ENCODE measurements at regions not wholly inside any gene's neighbourhood (a gene's known extent, or its start where the extent isn't known, plus 50 kb on each side); places are given as distances from the start of the nearest gene placed in this dataset.

GRCh38 chr13:32951580-32951979 is 64.6 kb upstream of the KL start:
- intact Hi-C loops (cut with DNase I), result no loop called here
- no peak overlapping the region for H3K27ac ChIP-seq (replicated peaks in 1 of 4)
- H3K27me3 ChIP-seq, result no peaks in the 10 kb centered on the region
- H3K36me3 ChIP-seq, result no peaks in the 10 kb centered on the region
- TF ChIP-seq POLR2AphosphoS5 (IDR thresholded peaks at IDR 0.05), result no peak
- no peak for TF ChIP-seq POLR2A (IDR thresholded peaks at IDR 0.05; ENCODE audit: low read depth)
- no peak for TF ChIP-seq EP300 (IDR thresholded peaks at IDR 0.05)
- no peak for TF ChIP-seq CTCF (IDR thresholded peaks at IDR 0.05)
- H3K4me3 ChIP-seq, result no peak overlapping the region
- 94% methylated on average over 1 of the region's 1 CpG for WGBS
- no peaks in the 10 kb centered on the region for H3K4me1 ChIP-seq
- DNase-seq (ENCODE audit: extremely low spot score), result no peak
- no peaks in the 10 kb centered on the region for H3K9me3 ChIP-seq

GRCh38 chr13:32955881-32956594 is 60.2 kb upstream of the KL start:
- 88% methylated on average over 5 of the region's 5 CpGs for WGBS
- H3K9me3 ChIP-seq, result no peaks in the 10 kb centered on the region
- no peaks in the 10 kb centered on the region for H3K36me3 ChIP-seq
- H3K4me3 ChIP-seq, result no peak overlapping the region
- H3K27ac ChIP-seq (replicated peaks in 1 of 4), result no peak overlapping the region
- TF ChIP-seq CTCF (IDR thresholded peaks at IDR 0.05), result no peak
- TF ChIP-seq EP300 (IDR thresholded peaks at IDR 0.05), result no peak
- no peak for TF ChIP-seq POLR2A (IDR thresholded peaks at IDR 0.05; ENCODE audit: low read depth)
- no peak for TF ChIP-seq POLR2AphosphoS5 (IDR thresholded peaks at IDR 0.05)
- DNase-seq (ENCODE audit: extremely low spot score), result no peak
- H3K27me3 ChIP-seq, result no peaks in the 10 kb centered on the region
- intact Hi-C loops (cut with DNase I), result no loop called here
- H3K4me1 ChIP-seq, result no peaks in the 10 kb centered on the region

- intact Hi-C loops (cut with DNase I), result no loop called here
- Histone ChIP-seq H3K4me1 (no peaks in the 10 kb centered on the region), H3K4me3 (no peak overlapping the region), H3K27me3 (no peaks in the 10 kb centered on the region), H3K27ac (replicated peaks in 1 of 4) (no peak overlapping the region), H3K36me3 (no peaks in the 10 kb centered on the region), H3K9me3 (no peaks in the 10 kb centered on the region)
- no peak for DNase-seq (ENCODE audit: extremely low spot score)
- WGBS, result 81% methylated on average over 1 of the region's 1 CpG
- no peak for TF ChIP-seq EP300 (IDR thresholded peaks at IDR 0.05)
- TF ChIP-seq POLR2A (IDR thresholded peaks at IDR 0.05; ENCODE audit: low read depth), result no peak
- no peak for TF ChIP-seq CTCF (IDR thresholded peaks at IDR 0.05)
- TF ChIP-seq POLR2AphosphoS5 (IDR thresholded peaks at IDR 0.05), result no peak
Observed at GRCh38 chr13:32956595-32956933, 59.7 kb upstream of the KL start.

- Histone ChIP-seq H3K36me3 (no peaks in the 10 kb centered on the region), H3K4me3 (no peak overlapping the region), H3K27me3 (no peaks in the 10 kb centered on the region), H3K27ac (replicated peaks in 1 of 4) (no peak overlapping the region), H3K4me1 (no peaks in the 10 kb centered on the region), H3K9me3 (no peaks in the 10 kb centered on the region)
- intact Hi-C loops (cut with DNase I), result no loop called here
- no peak for TF ChIP-seq POLR2A (IDR thresholded peaks at IDR 0.05; ENCODE audit: low read depth)
- no peak for TF ChIP-seq CTCF (IDR thresholded peaks at IDR 0.05)
- no peak for TF ChIP-seq POLR2AphosphoS5 (IDR thresholded peaks at IDR 0.05)
- TF ChIP-seq EP300 (IDR thresholded peaks at IDR 0.05), result no peak
- no peak for DNase-seq (ENCODE audit: extremely low spot score)
- 92% methylated on average over 4 of the region's 4 CpGs for WGBS
Observed at GRCh38 chr13:32960626-32961025, 55.6 kb upstream of the KL start.

GRCh38 chr13:32961724-32962123 is 54.5 kb upstream of the KL start:
- no peaks in the 10 kb centered on the region for H3K9me3 ChIP-seq
- H3K4me3 ChIP-seq, result no peak overlapping the region
- H3K4me1 ChIP-seq, result no peaks in the 10 kb centered on the region
- no peak for DNase-seq (ENCODE audit: extremely low spot score)
- TF ChIP-seq CTCF (IDR thresholded peaks at IDR 0.05) (no peak), POLR2A (IDR thresholded peaks at IDR 0.05; ENCODE audit: low read depth) (no peak), EP300 (IDR thresholded peaks at IDR 0.05) (no peak), POLR2AphosphoS5 (IDR thresholded peaks at IDR 0.05) (no peak)
- no peaks in the 10 kb centered on the region for H3K27me3 ChIP-seq
- 100% methylated on average over 1 of the region's 1 CpG for WGBS
- H3K27ac ChIP-seq (replicated peaks in 1 of 4), result no peak overlapping the region
- intact Hi-C loops (cut with DNase I), result no loop called here
- no peaks in the 10 kb centered on the region for H3K36me3 ChIP-seq

All from esophagus muscularis mucosa (tissue), 4 donors.